ENCODE measurements at regions not wholly inside any gene's neighbourhood (a gene's known extent, or its start where the extent isn't known, plus 50 kb on each side); places are given as distances from the start of the nearest gene placed in this dataset.

GRCh38 chr19:20333508-20333907, 166.5 kb downstream of the ZNF486 start:
- no peaks in the 10 kb centered on the region for H4K20me1 ChIP-seq (ENCODE audit: control insufficient read depth, insufficient read depth, low read depth, low read length)
- no peaks in the 10 kb centered on the region for H3K4me1 ChIP-seq (ENCODE audit: control insufficient read depth, low read length)
- H3K9me3 ChIP-seq (ENCODE audit: control insufficient read depth, insufficient read depth, low read length): no peaks in the 10 kb centered on the region
- H3K27me3 ChIP-seq (ENCODE audit: control insufficient read depth, low read length): no peaks in the 10 kb centered on the region
- H3K4me3 ChIP-seq (ENCODE audit: low read length): no peak overlapping the region
- H3F3A ChIP-seq (ENCODE audit: control insufficient read depth, insufficient read depth): no peaks in the 10 kb centered on the region
- H3K27ac ChIP-seq (ENCODE audit: low read depth, low read length): no peak overlapping the region
- H3K9me2 ChIP-seq (replicated peaks; ENCODE audit: control insufficient read depth, low read length): no peaks in the 10 kb centered on the region
- no peaks in the 10 kb centered on the region for H3K36me3 ChIP-seq (ENCODE audit: control insufficient read depth, low read length)
- no peak for TF ChIP-seq EZH2phosphoT487 (IDR thresholded peaks at IDR 0.05; ENCODE audit: borderline replicate concordance, low read length)
- TF ChIP-seq, protein P1, sequence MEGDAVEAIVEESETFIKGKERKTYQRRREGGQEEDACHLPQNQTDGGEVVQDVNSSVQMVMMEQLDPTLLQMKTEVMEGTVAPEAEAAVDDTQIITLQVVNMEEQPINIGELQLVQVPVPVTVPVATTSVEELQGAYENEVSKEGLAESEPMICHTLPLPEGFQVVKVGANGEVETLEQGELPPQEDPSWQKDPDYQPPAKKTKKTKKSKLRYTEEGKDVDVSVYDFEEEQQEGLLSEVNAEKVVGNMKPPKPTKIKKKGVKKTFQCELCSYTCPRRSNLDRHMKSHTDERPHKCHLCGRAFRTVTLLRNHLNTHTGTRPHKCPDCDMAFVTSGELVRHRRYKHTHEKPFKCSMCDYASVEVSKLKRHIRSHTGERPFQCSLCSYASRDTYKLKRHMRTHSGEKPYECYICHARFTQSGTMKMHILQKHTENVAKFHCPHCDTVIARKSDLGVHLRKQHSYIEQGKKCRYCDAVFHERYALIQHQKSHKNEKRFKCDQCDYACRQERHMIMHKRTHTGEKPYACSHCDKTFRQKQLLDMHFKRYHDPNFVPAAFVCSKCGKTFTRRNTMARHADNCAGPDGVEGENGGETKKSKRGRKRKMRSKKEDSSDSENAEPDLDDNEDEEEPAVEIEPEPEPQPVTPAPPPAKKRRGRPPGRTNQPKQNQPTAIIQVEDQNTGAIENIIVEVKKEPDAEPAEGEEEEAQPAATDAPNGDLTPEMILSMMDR (IDR thresholded peaks at IDR 0.05; ENCODE audit: low read depth, low read length, poor library complexity, severe bottlenecking): no peak
- no peaks in the 10 kb centered on the region for H3K79me2 ChIP-seq (ENCODE audit: control insufficient read depth, low read length)
- H3K4me2 ChIP-seq (ENCODE audit: low read length): no peak overlapping the region

GRCh38 chr19:20325151-20325550, 158.1 kb downstream of the ZNF486 start:
- TF ChIP-seq, protein P1 (IDR thresholded peaks at IDR 0.05; ENCODE audit: low read depth, low read length, poor library complexity, severe bottlenecking): no peak
- TF ChIP-seq EZH2phosphoT487 (IDR thresholded peaks at IDR 0.05; ENCODE audit: borderline replicate concordance, low read length): no peak
- H3K27ac ChIP-seq (ENCODE audit: low read depth, low read length): no peak overlapping the region

GRCh38 chr19:20321139-20321763, 154.2 kb downstream of the ZNF486 start:
- no peaks in the 10 kb centered on the region for H3F3A ChIP-seq (ENCODE audit: control insufficient read depth, insufficient read depth)

More at GRCh38 chr19:20325151-20325550, 158.1 kb downstream of the ZNF486 start:
- Histone ChIP-seq H3K36me3 (ENCODE audit: control insufficient read depth, low read length) (no peaks in the 10 kb centered on the region), H3K9me3 (ENCODE audit: control insufficient read depth, insufficient read depth, low read length) (no peaks in the 10 kb centered on the region), H3K4me1 (ENCODE audit: control insufficient read depth, low read length) (no peaks in the 10 kb centered on the region), H3K4me3 (ENCODE audit: low read length) (no peak overlapping the region), H3F3A (ENCODE audit: control insufficient read depth, insufficient read depth) (no peaks in the 10 kb centered on the region), H3K4me2 (ENCODE audit: low read length) (no peak overlapping the region), H4K20me1 (ENCODE audit: control insufficient read depth, insufficient read depth, low read depth, low read length) (no peaks in the 10 kb centered on the region), H3K27me3 (ENCODE audit: control insufficient read depth, low read length) (no peaks in the 10 kb centered on the region), H3K9me2 (replicated peaks; ENCODE audit: control insufficient read depth, low read length) (no peaks in the 10 kb centered on the region), H3K79me2 (ENCODE audit: control insufficient read depth, low read length) (no peaks in the 10 kb centered on the region)

More at GRCh38 chr19:20321139-20321763, 154.2 kb downstream of the ZNF486 start:
- no peaks in the 10 kb centered on the region for H3K79me2 ChIP-seq (ENCODE audit: control insufficient read depth, low read length)
- no peaks in the 10 kb centered on the region for H3K9me2 ChIP-seq (replicated peaks; ENCODE audit: control insufficient read depth, low read length)
- no peak overlapping the region for H3K4me2 ChIP-seq (ENCODE audit: low read length)
- TF ChIP-seq, protein P1 (IDR thresholded peaks at IDR 0.05; ENCODE audit: low read depth, low read length, poor library complexity, severe bottlenecking): no peak
- no peak for TF ChIP-seq EZH2phosphoT487 (IDR thresholded peaks at IDR 0.05; ENCODE audit: borderline replicate concordance, low read length)
- no peaks in the 10 kb centered on the region for H3K36me3 ChIP-seq (ENCODE audit: control insufficient read depth, low read length)
- no peaks in the 10 kb centered on the region for H4K20me1 ChIP-seq (ENCODE audit: control insufficient read depth, insufficient read depth, low read depth, low read length)
- no peaks in the 10 kb centered on the region for H3K4me1 ChIP-seq (ENCODE audit: control insufficient read depth, low read length)
- H3K27me3 ChIP-seq (ENCODE audit: control insufficient read depth, low read length): no peaks in the 10 kb centered on the region
- H3K9me3 ChIP-seq (ENCODE audit: control insufficient read depth, insufficient read depth, low read length): no peaks in the 10 kb centered on the region
- no peak overlapping the region for H3K27ac ChIP-seq (ENCODE audit: low read depth, low read length)
- no peak overlapping the region for H3K4me3 ChIP-seq (ENCODE audit: low read length)
